Caco-2 (cell line): ENCODE measurements at regions not wholly inside any gene's neighbourhood (a gene's known extent, or its start where the extent isn't known, plus 50 kb on each side); places are given as distances from the start of the nearest gene placed in this dataset.

Source experiments
- BruUV-seq: library from RNA; stranded (reverse); fragments of 400-500 nt; replicated peaks from 2 replicates; lab custom pipeline; 2021; lab: Mats Ljungman, UMichigan
- CTCF ChIA-PET: fragments of 300-600 bp; sonication (Branson Sonifier 250); formaldehyde crosslinking; loops from one replicate; lab custom pipeline; 2022; ENCODE audit warnings: antibody characterized with exemption; lab: Charles Lee
- POLR2A ChIA-PET: fragments of 300-600 bp; sonication (Branson Sonifier 250); formaldehyde crosslinking; loops from one replicate; lab custom pipeline; 2022; ENCODE audit warnings: antibody characterized with exemption; lab: Charles Lee
- DNase-seq, 2 experiments: peaks; one replicate each; pipeline versions ENCODE4 v3.0.0 to v3.0.0-alpha.2; 2020 to 2022
- H3K27me3 ChIP-seq: replicated peaks from 2 replicates; pipeline ENCODE4 v1.6.0; 2011; ENCODE audit warnings: low read length; ENCODE audit not compliant: control insufficient read depth, insufficient read depth
- H3K36me3 ChIP-seq: 2 replicates; pipeline ENCODE4 v1.5.1; 2011; ENCODE audit warnings: low read length; ENCODE audit not compliant: control insufficient read depth, insufficient read depth
- H3K4me1 ChIP-seq: fragments of 250-450 bp; sonication (Bioruptor Pico); 2 replicates; pipeline ENCODE4 v1.5.1; 2020; ENCODE audit warnings: mild to moderate bottlenecking
- H3K4me3 ChIP-seq: 2 replicates; pipeline ENCODE4 v1.5.1; 2011; ENCODE audit warnings: low read depth, mild to moderate bottlenecking, control low read depth, low read length
- H3K9me3 ChIP-seq: fragments of 250-450 bp; sonication (Bioruptor Pico); 2 replicates; pipeline ENCODE4 v1.5.1; 2020; ENCODE audit warnings: mild to moderate bottlenecking, moderate library complexity
- H3K27ac Mint-ChIP-seq: one replicate; pipeline ENCODE4 v1.8.0; 2022; ENCODE audit warnings: mixed read lengths; ENCODE audit not compliant: unreplicated experiment
- H3K27me3 Mint-ChIP-seq: one replicate; pipeline ENCODE4 v1.8.0; 2022; ENCODE audit warnings: mixed read lengths; ENCODE audit not compliant: insufficient read depth, unreplicated experiment
- H3K36me3 Mint-ChIP-seq: one replicate; pipeline ENCODE4 v1.8.0; 2022; ENCODE audit warnings: mild to moderate bottlenecking, mixed read lengths; ENCODE audit not compliant: insufficient read depth, unreplicated experiment
- H3K4me1 Mint-ChIP-seq: one replicate; pipeline ENCODE4 v1.8.0; 2022; ENCODE audit warnings: low read depth, mixed read lengths; ENCODE audit not compliant: unreplicated experiment
- H3K4me3 Mint-ChIP-seq: one replicate; pipeline ENCODE4 v1.8.0; 2022; ENCODE audit warnings: mild to moderate bottlenecking, moderate library complexity, mixed read lengths; ENCODE audit not compliant: unreplicated experiment
- H3K9me3 Mint-ChIP-seq: one replicate; pipeline ENCODE4 v1.8.0; 2022; ENCODE audit warnings: mixed read lengths; ENCODE audit not compliant: unreplicated experiment
- intact Hi-C: fragments of 100-400 bp; cut with micrococcal nuclease; formaldehyde crosslinking; loops from one replicate; pipeline ENCODE4 v1.10.0; 2022; ENCODE audit not compliant: unreplicated experiment
- TF ChIP-seq, protein P1 (sequence below), 2 experiments: fragments of 200-600 bp in 1 of 2; IDR thresholded peaks; 1 replicate in 1 of 2; 2 replicates in 1 of 2; pipeline versions ENCODE4 v1.5.1 to v1.8.0; 2011 to 2022; ENCODE audit warnings: antibody characterized with exemption in 1 of 2, control low read depth in 1 of 2, inconsistent platforms in 1 of 2, low read depth in 1 of 2, low read length in 1 of 2, mild to moderate bottlenecking in 1 of 2, moderate library complexity in 1 of 2; ENCODE audit not compliant: insufficient read depth in 1 of 2, severe bottlenecking in 1 of 2, unreplicated experiment in 1 of 2

DNA sequence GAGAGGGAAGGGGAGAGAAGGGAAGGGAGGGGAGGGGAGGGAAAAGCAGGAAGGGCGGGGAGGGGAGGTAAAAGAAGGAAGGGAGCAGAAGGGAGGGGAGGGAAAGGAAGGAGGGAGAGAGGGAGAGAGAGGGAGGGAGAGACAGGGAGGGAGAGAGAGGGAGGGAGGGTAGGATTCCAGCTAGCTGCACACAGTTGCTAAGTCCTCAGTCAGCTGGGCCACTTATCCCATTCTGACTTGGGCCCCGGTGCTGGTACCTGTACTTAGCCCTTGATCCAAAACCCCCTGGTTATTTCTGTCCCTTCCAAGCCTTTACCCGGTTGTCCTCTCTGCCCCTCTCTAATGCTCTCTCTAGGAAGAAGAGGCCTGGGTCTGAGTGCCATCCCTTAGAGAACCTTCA lies 211.4 kb downstream of the TTC32 start:
- H3K4me1 ChIP-seq, result no peaks in the 10 kb centered on the region
- H3K9me3 Mint-ChIP-seq, result no peaks in the 10 kb centered on the region
- intact Hi-C loops, result no loop called here
- H3K27me3 ChIP-seq, result no peaks in the 10 kb centered on the region
- H3K36me3 ChIP-seq, result no peaks in the 10 kb centered on the region
- peaks cover 10% of the 10 kb centered on the region for H3K27me3 Mint-ChIP-seq
- CTCF ChIA-PET, result no interaction called here
- no peak overlapping the region for H3K4me3 Mint-ChIP-seq
- H3K4me3 ChIP-seq, result no peak overlapping the region
- H3K9me3 ChIP-seq, result no peaks in the 10 kb centered on the region
- H3K4me1 Mint-ChIP-seq, result no peaks in the 10 kb centered on the region
- POLR2A ChIA-PET, result no interaction called here
- no peak for DNase-seq
- no peak overlapping the region for H3K27ac Mint-ChIP-seq
- TF ChIP-seq, protein P1, sequence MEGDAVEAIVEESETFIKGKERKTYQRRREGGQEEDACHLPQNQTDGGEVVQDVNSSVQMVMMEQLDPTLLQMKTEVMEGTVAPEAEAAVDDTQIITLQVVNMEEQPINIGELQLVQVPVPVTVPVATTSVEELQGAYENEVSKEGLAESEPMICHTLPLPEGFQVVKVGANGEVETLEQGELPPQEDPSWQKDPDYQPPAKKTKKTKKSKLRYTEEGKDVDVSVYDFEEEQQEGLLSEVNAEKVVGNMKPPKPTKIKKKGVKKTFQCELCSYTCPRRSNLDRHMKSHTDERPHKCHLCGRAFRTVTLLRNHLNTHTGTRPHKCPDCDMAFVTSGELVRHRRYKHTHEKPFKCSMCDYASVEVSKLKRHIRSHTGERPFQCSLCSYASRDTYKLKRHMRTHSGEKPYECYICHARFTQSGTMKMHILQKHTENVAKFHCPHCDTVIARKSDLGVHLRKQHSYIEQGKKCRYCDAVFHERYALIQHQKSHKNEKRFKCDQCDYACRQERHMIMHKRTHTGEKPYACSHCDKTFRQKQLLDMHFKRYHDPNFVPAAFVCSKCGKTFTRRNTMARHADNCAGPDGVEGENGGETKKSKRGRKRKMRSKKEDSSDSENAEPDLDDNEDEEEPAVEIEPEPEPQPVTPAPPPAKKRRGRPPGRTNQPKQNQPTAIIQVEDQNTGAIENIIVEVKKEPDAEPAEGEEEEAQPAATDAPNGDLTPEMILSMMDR (IDR thresholded peaks at IDR 0.05; ENCODE audit: insufficient read depth in 1 of 2, low read depth in 1 of 2, low read length in 1 of 2, severe bottlenecking in 1 of 2, unreplicated experiment in 1 of 2), result no peak
- no peaks in the 10 kb centered on the region for H3K36me3 Mint-ChIP-seq
- BruUV-seq, result no TSS peak

DNA sequence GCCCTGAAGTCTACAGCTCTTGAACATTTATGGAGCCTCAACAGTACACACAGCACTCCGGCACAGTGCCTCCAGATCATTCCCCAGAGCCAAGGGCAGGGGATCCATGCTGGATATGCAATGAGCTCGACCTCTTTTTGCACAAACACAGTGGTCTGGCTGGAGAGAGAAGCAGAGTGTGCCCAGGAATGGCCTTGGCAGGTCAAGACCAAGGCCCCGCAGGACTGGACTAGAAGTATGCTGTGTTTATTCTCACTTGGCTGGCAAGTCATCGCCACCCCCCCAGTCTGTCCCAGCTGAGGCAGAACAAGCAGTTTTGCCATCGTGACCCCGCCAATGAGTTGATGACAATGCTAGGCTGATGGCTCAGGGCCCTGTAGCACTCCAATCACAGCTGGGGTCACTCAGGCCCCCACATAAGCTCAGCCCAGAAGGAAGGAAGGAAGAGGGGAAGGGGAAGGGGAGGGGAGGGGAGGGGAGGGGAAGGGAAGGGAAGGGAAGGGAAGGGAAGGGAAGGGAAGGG lies 212.1 kb downstream of the TTC32 start:
- TF ChIP-seq, protein P1 (IDR thresholded peaks at IDR 0.05; ENCODE audit: insufficient read depth in 1 of 2, low read depth in 1 of 2, low read length in 1 of 2, severe bottlenecking in 1 of 2, unreplicated experiment in 1 of 2), result no peak
- DNase-seq, result no peak
- Mint-ChIP-seq H3K4me3 (no peak overlapping the region), H3K27ac (no peak overlapping the region), H3K27me3 (peaks cover 8% of the 10 kb centered on the region), H3K36me3 (no peaks in the 10 kb centered on the region), H3K9me3 (no peaks in the 10 kb centered on the region), H3K4me1 (no peaks in the 10 kb centered on the region)
- Histone ChIP-seq H3K4me3 (no peak overlapping the region), H3K9me3 (no peaks in the 10 kb centered on the region), H3K36me3 (no peaks in the 10 kb centered on the region), H3K4me1 (no peaks in the 10 kb centered on the region), H3K27me3 (no peaks in the 10 kb centered on the region)
- intact Hi-C loops, result loop anchor here (10.0 kb wide), 1 partner anchor 175 kb away; no protein-coding TSS in a partner anchor
- ChIA-PET POLR2A (no interaction called here), CTCF (no interaction called here)
- BruUV-seq, result no TSS peak

DNA sequence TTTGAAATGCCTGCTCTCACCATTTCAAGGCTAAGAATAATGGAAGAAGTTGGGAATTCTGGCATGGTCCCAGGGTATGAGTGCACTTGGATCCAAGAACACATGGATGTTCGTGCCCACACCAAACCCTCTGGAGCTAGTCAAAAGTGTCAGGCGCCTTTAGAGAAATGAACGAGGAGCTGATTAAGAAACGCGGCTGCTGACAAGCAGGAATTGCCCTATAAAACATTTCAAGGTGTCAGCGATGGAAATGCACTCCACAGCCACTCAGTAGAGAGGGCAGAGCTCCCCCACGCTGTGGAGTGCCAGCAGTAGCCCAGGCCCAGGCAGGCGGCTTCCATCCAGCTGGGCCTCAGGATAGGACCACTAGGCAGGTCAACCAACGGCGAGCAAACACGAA lies 213.7 kb downstream of the TTC32 start:
- Mint-ChIP-seq H3K27me3 (peaks cover 8% of the 10 kb centered on the region), H3K4me1 (no peaks in the 10 kb centered on the region), H3K4me3 (no peak overlapping the region), H3K36me3 (no peaks in the 10 kb centered on the region), H3K27ac (no peak overlapping the region), H3K9me3 (no peaks in the 10 kb centered on the region)
- no peak overlapping the region for H3K4me3 ChIP-seq
- no peaks in the 10 kb centered on the region for H3K36me3 ChIP-seq
- H3K9me3 ChIP-seq, result no peaks in the 10 kb centered on the region
- intact Hi-C loops, result loop anchor here (10.0 kb wide), 1 partner anchor 177 kb away; no protein-coding TSS in a partner anchor
- CTCF ChIA-PET, result interaction anchor here (0.7 kb wide), 1 partner anchor 116 kb away, joined by 3 read pairs; no protein-coding TSS in a partner anchor
- TF ChIP-seq, protein P1 (IDR thresholded peaks at IDR 0.05; ENCODE audit: insufficient read depth in 1 of 2, low read depth in 1 of 2, low read length in 1 of 2, severe bottlenecking in 1 of 2, unreplicated experiment in 1 of 2), result no peak
- POLR2A ChIA-PET, result no interaction called here
- no peaks in the 10 kb centered on the region for H3K27me3 ChIP-seq
- BruUV-seq, result no TSS peak
- DNase-seq, result no peak
- H3K4me1 ChIP-seq, result no peaks in the 10 kb centered on the region
